Activated T-helper 17 cell treated with anti-CD3 and anti-CD28 coated beads, Interleukin-2, amount 50 U/mL, for 72 hours (primary cell): ENCODE measurements at regions not wholly inside any gene's neighbourhood (a gene's known extent, or its start where the extent isn't known, plus 50 kb on each side); places are given as distances from the start of the nearest gene placed in this dataset.
A peak's percentile ranks its signal among the peaks of the same experiment; 100 is the strongest.

Experiments used
- ATAC-seq: fragments of 150-1000 bp; cut with Tn5 transposase; replicated peaks from 2 replicates; pipeline ENCODE4 v1.10.0; 2021; ENCODE audit warnings: mild to moderate bottlenecking, moderate library complexity
- H3K27ac Mint-ChIP-seq: one replicate; pipeline ENCODE4 v1.8.0; 2022; ENCODE audit warnings: mixed read lengths
- H3K27me3 Mint-ChIP-seq: one replicate; pipeline ENCODE4 v1.8.0; 2022; ENCODE audit warnings: mixed read lengths
- H3K36me3 Mint-ChIP-seq: one replicate; pipeline ENCODE4 v1.8.0; 2022; ENCODE audit warnings: low read depth, mild to moderate bottlenecking, mixed read lengths
- H3K4me1 Mint-ChIP-seq: one replicate; pipeline ENCODE4 v1.8.0; 2022; ENCODE audit warnings: mixed read lengths
- H3K4me3 Mint-ChIP-seq: one replicate; pipeline ENCODE4 v1.8.0; 2022; ENCODE audit warnings: mild to moderate bottlenecking, mixed read lengths
- H3K9me3 Mint-ChIP-seq: one replicate; pipeline ENCODE4 v1.8.0; 2022; ENCODE audit warnings: mixed read lengths

DNA sequence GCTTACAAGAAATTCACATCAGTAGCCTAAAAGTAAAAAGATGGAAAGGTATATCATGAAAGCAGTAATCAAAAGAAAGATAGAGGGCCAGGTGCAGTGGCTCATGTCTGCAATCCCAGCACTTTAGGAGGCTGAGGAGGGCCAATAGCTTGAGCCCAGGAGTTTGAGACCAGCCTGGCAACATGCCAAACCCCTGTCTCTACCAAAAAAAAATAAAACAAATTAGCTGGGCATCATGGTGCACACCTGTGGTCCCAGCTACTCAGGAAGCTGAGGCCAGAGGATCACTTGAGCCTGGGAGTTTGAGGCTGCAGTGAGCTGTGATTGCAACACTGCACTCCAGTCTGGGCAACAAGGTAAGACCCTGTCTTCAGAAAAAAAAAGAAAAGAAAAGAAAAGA, 55.5 kb downstream of the GSPT2 start:
- Mint-ChIP-seq H3K27ac (no peak overlapping the region), H3K36me3 (peaks cover 6% of the 10 kb centered on the region), H3K9me3 (no peaks in the 10 kb centered on the region), H3K27me3 (peaks cover 6% of the 10 kb centered on the region), H3K4me3 (no peak overlapping the region), H3K4me1 (no peaks in the 10 kb centered on the region)
- no peak for ATAC-seq

GRCh38 chrX:51802917-51803688, 59.9 kb downstream of the GSPT2 start:
- ATAC-seq: peak; percentile 95
- H3K27me3 Mint-ChIP-seq: no peaks in the 10 kb centered on the region
- H3K36me3 Mint-ChIP-seq: peaks cover 20% of the 10 kb centered on the region
- no peaks in the 10 kb centered on the region for H3K9me3 Mint-ChIP-seq
- H3K27ac Mint-ChIP-seq: peak overlapping the region; percentile 98
- H3K4me3 Mint-ChIP-seq: peak overlapping the region; percentile 96
- H3K4me1 Mint-ChIP-seq: no peaks in the 10 kb centered on the region

GRCh38 chrX:51803833-51804232, 60.6 kb downstream of the GSPT2 start:
- Mint-ChIP-seq H3K27ac (peak overlapping the region; percentile 98), H3K9me3 (no peaks in the 10 kb centered on the region), H3K4me1 (no peaks in the 10 kb centered on the region), H3K4me3 (peak overlapping the region; percentile 96), H3K27me3 (no peaks in the 10 kb centered on the region), H3K36me3 (peaks cover 20% of the 10 kb centered on the region)
- no peak for ATAC-seq

GRCh38 chrX:51804741-51805140, 61.5 kb downstream of the GSPT2 start:
- H3K27ac Mint-ChIP-seq: no peak overlapping the region
- no peak for ATAC-seq
- no peaks in the 10 kb centered on the region for H3K9me3 Mint-ChIP-seq
- peaks cover 22% of the 10 kb centered on the region for H3K36me3 Mint-ChIP-seq
- no peak overlapping the region for H3K4me3 Mint-ChIP-seq
- no peaks in the 10 kb centered on the region for H3K27me3 Mint-ChIP-seq
- H3K4me1 Mint-ChIP-seq: no peaks in the 10 kb centered on the region

DNA sequence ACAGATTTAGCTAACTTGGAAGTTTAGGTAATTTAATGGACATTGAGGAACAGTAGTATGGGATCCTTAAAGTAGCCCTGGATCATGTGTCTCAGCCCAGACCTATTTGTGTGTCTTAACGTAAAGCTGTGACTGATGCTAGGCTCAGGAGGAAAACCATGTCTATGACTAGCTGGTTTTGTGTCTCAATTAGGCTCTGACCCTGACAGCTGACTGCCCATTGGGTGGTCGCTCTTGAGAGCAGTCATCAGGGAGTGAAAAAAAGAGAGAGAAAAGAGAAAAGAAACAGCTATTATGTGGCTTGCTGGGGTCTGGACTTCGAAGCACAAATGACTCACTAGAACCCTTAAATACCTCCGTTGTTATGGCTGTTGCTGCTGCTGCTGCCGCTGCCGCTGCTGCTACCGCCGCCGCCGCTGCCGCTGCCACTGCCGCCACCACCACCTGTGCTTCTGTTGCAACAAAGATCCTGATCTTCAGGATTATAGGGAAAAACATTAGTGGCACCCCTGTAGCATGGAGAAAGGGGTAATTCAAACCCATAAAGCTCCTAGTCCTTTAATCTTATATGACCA, 70.7 kb downstream of the GSPT2 start:
- H3K27ac Mint-ChIP-seq: no peak overlapping the region
- ATAC-seq: no peak

GRCh38 chrX:51824061-51824460, 69.4 kb upstream of the MAGED1 start:
- no peak overlapping the region for H3K4me3 Mint-ChIP-seq
- H3K27me3 Mint-ChIP-seq: no peaks in the 10 kb centered on the region
- peaks cover 5% of the 10 kb centered on the region for H3K36me3 Mint-ChIP-seq
- no peaks in the 10 kb centered on the region for H3K9me3 Mint-ChIP-seq
- H3K27ac Mint-ChIP-seq: no peak overlapping the region
- no peak for ATAC-seq
- H3K4me1 Mint-ChIP-seq: peaks cover 23% of the 10 kb centered on the region

More for the DNA sequence above, 70.7 kb downstream of the GSPT2 start:
- Mint-ChIP-seq H3K4me1 (peaks cover 13% of the 10 kb centered on the region), H3K27me3 (no peaks in the 10 kb centered on the region), H3K4me3 (no peak overlapping the region), H3K9me3 (no peaks in the 10 kb centered on the region), H3K36me3 (peaks cover 34% of the 10 kb centered on the region)

DNA sequence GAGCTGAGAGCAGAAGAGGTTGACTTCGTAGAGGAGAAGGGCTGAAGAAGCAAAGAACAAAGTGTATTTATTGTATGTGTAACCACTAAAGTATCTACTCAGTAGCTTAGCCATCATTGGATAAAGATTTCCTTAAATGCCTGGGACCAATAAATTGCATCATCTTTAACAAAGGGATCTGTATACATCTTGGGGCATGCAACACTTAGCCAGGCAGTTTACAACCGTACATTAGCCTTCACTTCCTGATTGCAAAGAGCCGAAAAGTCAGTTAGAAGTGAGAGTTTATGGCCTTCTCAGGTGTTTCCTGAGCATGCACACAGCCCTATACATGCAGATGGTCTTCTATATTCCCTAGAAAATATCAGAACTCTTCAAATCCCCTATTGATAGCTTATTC, 68.0 kb upstream of the MAGED1 start:
- Mint-ChIP-seq H3K36me3 (peaks cover 5% of the 10 kb centered on the region), H3K4me1 (peaks cover 23% of the 10 kb centered on the region), H3K27me3 (no peaks in the 10 kb centered on the region), H3K27ac (no peak overlapping the region), H3K4me3 (no peak overlapping the region), H3K9me3 (no peaks in the 10 kb centered on the region)
- ATAC-seq: no peak

DNA sequence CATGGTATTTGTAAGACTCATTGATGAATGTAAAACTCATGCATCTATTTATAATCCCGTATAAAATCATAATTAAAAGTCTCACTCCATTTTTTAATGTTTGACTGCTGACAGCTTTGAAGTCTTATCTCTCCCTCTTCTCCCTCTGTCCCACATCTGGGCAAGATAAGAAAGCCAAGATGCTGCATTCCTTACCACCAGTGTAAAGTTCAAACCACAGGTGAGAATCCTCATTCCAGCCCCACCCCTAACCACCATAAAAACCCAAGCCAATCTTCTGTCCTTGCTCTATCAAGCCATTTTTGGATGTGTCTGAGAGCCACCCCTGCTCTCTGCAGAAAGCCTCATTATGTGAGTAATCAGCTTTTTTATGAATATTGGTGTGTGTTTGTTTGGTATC, 59.3 kb upstream of the MAGED1 start:
- no peak for ATAC-seq
- Mint-ChIP-seq H3K4me3 (no peak overlapping the region), H3K36me3 (peaks cover 36% of the 10 kb centered on the region)

DNA sequence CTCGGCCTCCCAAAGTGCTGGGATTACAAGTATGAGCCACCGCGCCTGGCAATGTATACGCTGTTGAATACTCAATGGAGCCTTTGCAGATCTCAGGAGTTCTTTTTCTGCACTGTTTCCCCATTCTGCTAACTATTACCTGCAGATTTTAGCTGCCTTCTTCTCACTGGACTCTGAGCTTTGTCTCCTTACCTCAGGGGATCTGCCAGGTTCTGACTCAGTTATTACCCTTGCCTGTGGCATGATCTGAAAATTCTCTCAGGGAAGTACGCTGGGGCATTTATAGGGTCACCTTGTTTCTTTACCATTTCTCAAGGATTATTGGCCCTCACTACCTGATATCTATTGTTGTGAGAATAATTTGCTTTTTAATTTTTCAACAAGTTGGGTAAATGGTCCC, 56.6 kb upstream of the MAGED1 start:
- Mint-ChIP-seq H3K27me3 (no peaks in the 10 kb centered on the region), H3K9me3 (no peaks in the 10 kb centered on the region), H3K4me1 (peaks cover 10% of the 10 kb centered on the region), H3K4me3 (no peak overlapping the region), H3K27ac (no peak overlapping the region), H3K36me3 (peaks cover 36% of the 10 kb centered on the region)
- ATAC-seq: no peak

More for the DNA sequence above, 59.3 kb upstream of the MAGED1 start:
- no peaks in the 10 kb centered on the region for H3K27me3 Mint-ChIP-seq
- no peak overlapping the region for H3K27ac Mint-ChIP-seq
- peaks cover 10% of the 10 kb centered on the region for H3K4me1 Mint-ChIP-seq
- H3K9me3 Mint-ChIP-seq: no peaks in the 10 kb centered on the region

- no peak overlapping the region for H3K27ac Mint-ChIP-seq
- H3K4me3 Mint-ChIP-seq: no peak overlapping the region
- H3K27me3 Mint-ChIP-seq: no peaks in the 10 kb centered on the region
- peaks cover 32% of the 10 kb centered on the region for H3K36me3 Mint-ChIP-seq
- ATAC-seq: no peak
- peaks cover 7% of the 10 kb centered on the region for H3K4me1 Mint-ChIP-seq
- no peaks in the 10 kb centered on the region for H3K9me3 Mint-ChIP-seq
Observed at GRCh38 chrX:51837451-51837850, 56.0 kb upstream of the MAGED1 start.

DNA sequence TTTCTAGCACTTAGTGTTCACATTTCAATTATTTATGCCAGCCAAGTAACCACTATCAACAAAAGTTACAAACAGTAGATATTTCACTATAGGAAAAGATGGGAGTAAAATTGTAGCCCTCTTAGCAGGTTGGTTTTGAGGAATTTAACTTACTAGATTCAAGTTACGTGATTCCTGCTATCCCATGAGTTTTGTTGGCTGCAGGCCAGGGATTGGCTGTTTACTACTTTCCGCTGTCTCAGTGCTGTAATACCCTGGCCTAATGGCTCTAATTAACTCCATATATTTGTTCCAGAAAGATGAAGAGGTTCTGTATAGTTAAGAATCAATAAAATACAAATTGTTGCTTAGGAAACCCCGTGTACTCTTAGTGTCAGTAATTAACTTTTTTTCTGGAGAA, 55.5 kb upstream of the MAGED1 start:
- peaks cover 6% of the 10 kb centered on the region for H3K4me1 Mint-ChIP-seq
- ATAC-seq: no peak
- no peak overlapping the region for H3K4me3 Mint-ChIP-seq
- no peak overlapping the region for H3K27ac Mint-ChIP-seq
- no peaks in the 10 kb centered on the region for H3K9me3 Mint-ChIP-seq
- H3K36me3 Mint-ChIP-seq: peaks cover 30% of the 10 kb centered on the region
- no peaks in the 10 kb centered on the region for H3K27me3 Mint-ChIP-seq
